HG03439 (cell line): ENCODE measurements at regions not wholly inside any gene's neighbourhood (a gene's known extent, or its start where the extent isn't known, plus 50 kb on each side); places are given as distances from the start of the nearest gene placed in this dataset.

Experiments
- ATAC-seq: cut with Tn5 transposase; IDR thresholded peaks from one replicate; pipeline ENCODE4 v1.9.1; 2021; ENCODE audit warnings: mild to moderate bottlenecking, moderate library complexity; ENCODE audit not compliant: unreplicated experiment

DNA sequence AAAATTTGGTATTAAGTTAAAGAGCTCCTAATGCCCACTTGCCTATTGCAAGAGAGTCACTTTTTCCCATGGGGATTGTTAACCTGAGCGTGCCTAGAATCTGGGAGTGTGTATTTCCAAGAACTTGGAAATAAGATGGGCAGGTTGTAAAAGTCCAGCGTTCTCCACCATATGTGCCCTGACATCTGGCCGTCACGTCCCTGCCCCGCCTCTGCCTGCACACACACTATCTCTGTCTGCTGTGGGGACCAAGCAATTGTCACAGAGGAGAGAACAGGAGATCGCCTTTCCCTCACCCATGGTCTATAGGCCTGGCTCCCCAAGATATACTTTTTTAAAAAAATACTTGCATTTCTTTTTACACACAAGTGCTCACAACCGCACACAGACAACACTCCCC lies 396.5 kb upstream of the PFKP start:
- no peak for ATAC-seq

DNA sequence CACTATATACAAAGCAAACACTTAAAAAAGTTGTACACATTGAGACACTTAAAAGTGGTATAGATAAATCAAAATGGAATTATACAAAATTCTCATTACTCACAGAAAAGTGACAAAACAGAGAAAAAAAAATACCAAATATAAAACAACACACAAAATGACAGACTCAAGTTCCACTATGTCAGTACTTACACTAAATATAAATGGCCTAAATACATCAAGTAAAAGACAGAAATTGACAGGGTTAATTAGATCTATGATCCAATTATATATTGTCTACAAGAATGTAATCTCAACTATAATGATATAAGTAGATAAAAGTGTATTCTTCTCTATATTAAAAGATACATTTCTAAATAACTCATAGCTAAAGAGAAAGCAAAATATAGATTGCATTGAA lies 401.6 kb upstream of the PFKP start:
- no peak for ATAC-seq

DNA sequence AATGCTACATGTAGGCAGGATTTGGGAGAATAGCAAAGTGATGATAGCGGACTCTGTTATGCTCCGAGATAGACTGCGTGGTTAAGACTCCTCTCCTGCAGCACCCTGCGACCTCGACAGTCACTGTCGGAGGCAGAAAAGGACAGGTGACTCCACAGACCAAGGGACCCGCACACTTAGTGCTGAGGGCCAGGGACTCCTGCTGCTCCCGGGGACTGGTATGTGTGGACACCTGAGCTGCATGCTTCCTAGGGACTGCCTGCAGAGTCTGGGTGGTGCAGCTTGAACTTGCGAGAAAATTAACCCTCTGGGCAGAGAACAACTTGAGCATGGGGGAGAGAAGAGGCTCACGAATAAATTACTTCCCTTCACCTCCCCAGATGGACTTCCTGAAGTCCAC lies 407.1 kb upstream of the PFKP start:
- no peak for ATAC-seq

DNA sequence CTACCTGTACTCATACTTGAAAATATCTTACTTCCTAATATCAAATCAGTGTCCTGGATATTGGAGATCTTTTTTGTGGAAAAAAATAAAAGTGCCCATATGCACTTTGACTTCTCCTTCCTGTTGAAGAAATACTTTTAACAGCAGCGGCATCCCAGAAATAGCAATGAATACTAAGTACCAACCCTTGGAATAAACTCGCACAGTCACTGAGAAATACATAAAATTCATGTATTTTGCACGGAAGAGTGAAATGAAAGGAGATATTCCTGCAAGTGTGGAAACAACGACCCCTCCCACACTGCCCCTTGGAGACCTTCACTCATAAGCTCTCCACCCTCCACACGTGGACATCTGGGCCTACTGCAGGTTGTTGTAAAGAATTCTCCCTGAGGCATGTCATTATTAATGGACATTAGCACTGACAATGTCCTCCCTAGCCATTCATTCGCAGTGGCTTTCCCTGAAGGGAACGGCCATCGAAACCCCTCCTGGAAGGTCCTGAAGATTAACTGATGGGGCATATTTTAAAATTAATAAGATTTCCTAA lies 407.6 kb upstream of the PFKP start:
- no peak for ATAC-seq

DNA sequence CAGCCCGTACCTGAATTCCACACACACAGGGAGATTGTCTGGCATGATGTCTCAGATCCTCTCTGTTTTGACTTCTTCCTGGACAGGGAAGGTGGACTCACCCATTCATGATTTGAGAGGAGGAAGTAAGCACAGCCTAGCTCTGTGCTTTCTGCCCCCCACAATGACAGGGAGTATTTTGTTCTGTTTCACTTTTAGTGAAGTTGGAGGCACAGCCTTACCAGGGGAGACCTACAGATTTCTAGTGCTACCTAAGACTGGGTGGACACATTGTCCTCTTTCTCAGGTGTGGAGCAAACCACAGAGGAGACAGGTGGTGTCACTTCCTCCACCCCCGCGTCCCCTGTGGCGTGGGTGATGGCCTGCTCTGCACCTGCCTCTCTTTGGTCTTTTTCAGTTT lies 408.6 kb upstream of the PFKP start:
- no peak for ATAC-seq

DNA sequence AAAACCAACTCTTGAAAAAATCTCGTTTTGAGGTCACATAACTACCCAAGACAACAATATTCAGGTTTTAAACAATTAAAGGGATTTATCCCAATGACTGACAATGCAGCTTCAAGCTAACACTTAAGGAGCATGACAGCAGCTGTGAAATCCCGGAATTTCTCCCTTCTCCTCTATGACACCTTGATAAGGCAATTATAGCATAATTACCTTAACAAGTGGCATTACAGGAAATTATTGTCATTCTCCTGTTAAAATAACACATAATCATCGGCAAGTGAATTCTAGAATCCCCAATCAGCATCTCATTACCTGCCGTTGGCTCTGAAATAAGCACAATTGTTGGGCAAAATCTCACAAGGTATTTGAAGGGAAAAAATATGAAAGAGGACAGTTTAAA lies 417.0 kb upstream of the PFKP start:
- ATAC-seq = no peak

DNA sequence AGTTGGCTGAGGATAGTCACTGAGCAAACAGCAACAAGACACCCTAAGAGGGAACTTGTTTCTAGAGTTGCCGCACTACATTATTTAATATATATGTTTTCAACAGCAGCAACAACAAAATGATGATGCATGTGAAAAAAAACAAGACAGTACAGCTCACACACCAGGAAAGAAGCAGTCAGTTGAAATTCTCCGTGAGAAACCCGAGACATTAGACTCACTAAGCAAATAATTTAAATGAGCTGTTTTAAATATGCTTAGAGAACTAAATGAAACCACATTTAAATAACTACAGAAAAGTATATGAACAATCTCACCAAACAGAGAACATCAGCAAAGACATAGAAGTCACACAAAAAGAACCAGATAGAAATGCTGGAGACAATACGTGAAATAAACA lies 426.3 kb upstream of the PFKP start:
- ATAC-seq = no peak

DNA sequence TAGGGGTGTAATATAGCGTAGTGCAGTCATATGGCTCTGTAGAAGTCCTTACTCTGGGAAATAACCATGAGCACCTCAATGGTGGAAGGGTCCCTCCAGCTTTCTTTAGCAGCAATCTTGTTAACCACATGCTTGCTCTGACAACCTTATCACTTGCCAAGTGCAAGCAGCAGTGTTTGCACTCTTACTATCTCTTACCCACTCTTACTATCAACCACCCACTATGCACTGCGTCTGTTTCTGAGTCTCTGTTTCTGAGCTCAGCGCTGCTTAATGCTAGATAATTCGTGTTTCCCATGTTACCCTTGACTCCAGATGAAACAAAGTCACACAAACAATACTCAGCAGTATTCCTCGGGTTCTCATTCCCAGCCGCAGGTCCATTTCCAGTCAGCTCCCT lies 433.7 kb upstream of the PFKP start:
- ATAC-seq = no peak

DNA sequence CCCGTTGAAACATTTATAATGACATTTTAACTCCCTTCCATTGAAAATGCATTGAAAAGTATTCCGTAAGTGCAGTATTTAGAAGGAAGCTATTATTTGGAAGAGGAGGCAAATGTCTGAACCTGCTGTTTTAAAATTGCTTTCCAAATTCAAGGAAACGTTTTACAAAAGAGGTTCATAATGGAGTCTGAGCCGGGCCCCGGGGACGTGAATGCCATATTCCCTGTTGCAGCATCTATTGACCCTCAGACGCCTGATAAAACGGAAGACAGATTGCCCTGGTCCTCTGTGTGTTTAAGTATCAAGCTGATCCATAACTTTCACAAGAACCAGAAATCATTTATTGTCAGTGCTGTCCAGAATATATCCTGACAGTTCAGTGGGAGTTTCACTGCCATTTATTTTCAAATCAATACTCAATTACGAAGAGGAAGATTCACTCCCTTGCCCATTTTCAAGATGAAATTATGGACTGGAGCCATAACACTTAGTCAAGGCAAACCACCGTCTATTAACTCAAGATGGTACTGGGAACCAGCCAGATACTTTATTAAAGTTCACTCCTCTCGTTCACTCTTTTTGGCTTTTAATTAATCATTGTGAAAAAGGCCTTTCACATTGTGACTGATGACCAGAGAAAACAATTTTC lies 435.7 kb upstream of the PFKP start:
- ATAC-seq = no peak

DNA sequence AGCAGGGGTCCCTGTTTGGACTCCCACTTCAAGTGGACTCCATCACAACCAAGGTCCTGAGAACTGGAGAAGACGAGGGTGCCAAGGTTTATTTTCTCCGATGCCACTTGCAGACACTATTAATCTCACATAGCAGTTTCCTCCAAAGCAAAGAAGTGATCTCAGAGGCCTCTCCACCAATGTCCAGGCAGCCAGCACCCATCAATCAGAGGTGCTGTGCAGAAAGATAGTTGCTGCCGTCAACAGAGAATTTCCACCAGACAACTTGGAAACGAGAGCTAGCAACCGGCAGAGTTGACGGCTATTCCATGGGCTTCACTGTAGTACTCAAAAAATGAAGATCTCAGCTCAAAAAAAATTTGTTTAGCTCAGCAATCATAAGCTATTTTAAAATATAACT lies 438.6 kb upstream of the PFKP start:
- no peak for ATAC-seq

DNA sequence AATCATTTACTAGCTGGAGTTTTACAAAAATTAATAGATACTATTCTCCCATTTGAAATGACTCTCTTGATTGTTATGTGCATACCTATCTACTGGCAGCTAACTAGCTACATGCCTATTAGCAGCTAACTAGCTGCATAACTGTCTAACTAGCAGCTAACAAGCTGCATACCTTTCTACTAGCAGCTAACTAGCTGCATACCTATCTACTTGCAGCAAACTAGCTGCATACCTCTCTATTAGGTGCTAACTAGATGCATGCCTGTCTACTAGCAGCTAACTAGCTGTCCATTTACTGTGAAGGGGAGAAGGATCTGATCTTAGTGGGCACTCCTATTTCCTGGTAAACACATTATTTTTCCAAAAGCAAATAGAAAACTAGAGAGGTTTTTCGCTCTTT lies 439.4 kb upstream of the PFKP start:
- ATAC-seq = no peak

DNA sequence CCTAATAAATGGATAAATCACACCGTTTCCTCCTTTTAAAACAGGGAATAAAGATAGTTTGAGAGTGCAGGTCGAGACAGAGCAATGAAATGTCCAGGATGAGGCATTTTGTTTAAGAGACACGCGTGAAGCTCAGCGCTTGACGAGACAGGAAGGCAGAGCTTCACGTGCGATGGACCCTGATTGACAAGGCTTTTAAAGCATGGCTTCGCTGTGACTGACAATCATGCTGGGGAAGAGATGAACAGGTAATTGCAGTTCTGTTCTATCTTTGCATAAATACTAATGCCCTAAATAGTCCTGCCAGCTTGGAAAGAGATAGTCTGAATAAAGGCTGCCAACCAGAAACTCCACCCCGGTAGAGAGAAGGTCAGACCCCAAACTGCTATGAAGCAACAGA lies 442.3 kb upstream of the PFKP start:
- no peak for ATAC-seq

DNA sequence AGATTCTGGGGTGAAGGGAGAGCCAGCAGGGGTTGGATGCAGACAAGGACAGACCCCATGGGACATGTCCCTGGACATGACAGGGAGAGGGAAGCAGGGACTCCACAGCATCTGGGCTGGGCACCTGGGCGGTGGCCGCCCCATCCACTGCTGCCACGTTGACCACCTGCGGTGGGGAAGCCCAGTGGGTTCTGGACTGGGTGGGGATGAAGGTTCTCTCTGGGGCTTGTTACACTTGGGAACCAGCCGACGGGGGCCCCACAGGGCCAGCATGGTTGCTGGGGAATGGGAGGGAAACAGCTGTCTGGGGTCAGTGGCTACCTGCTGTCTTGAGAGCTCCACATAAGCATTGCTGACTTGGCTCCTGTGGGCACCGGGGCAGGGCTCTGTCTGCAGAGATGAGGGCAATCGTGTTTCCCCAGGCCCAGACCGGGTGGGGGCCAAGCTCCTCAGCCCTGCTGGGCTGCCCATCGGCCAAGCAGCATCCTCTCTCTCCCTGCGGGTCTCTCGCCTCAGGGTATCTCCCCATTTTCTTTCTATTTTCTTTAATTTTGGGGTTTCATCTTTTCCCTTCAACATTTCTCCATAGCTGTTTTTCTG lies 443.6 kb upstream of the PFKP start:
- no peak for ATAC-seq

DNA sequence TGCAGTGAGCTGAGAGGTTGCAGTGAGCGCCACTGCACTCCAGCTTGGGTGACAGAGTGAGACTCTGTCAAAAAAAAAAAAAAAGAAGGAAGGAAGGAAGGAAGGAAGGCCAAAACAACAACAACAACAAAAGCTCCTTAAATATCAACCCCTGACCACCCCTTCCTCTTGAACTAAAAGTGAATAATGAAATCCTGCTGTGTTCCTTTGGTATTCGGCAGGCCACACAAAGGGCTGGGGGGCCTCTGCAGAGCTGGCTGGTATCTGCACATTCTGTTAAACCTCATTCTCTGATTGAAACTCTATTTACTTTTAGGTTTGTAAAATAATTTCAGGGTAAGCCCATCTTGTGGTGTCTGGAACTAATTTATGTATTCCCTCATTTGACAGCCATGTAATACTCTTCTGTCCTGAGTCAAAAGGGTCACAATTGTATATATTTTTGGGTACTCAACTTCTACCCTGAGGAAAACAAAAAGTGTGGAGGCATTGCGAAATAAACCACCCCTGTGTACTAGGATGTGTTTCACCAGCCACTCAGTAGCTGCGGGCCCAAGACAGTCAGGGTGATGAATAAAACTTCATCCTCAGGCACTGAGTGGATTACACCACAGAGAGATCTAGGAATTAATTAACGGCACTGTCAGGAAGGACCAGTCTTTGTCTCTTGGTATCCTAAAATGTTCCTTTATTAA lies 446.4 kb upstream of the PFKP start:
- no peak for ATAC-seq

DNA sequence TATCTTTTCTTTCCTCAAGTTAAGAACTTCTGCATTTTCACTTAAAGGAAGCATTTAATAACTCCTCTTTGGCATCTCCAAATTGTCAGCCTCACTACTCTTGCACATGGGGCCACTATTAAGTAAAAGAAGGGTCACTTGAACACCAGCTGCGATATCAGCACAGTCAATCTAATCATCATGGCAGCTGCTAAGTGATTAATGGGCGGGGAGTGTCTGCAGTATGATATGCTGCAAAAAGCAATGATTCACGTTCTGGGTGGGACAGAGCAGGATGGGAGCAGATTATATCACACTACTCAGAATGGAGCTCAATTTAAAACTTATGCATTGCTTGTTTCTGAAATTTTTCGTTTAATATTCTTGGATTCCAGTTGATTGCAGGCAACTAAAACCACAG lies 447.4 kb upstream of the PFKP start:
- ATAC-seq = no peak

DNA sequence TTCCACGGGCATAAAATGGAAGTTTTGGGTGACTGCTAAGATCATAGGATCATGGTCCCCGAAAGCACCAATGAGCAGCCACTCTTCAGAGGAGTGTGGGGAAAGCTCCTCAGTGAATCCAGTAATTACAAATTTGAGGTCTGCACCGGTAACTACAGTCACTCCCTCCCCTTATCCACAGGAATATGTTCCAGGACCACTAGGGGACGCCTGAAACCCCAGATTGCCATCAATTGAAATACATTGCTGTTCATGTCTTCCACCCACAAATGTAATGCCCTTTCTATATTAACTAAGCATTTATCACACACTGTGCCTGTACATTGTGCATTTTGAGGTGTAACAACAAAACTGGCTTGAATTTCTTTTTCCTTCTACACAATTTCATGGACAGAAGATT lies 447.9 kb upstream of the PFKP start:
- ATAC-seq = no peak

DNA sequence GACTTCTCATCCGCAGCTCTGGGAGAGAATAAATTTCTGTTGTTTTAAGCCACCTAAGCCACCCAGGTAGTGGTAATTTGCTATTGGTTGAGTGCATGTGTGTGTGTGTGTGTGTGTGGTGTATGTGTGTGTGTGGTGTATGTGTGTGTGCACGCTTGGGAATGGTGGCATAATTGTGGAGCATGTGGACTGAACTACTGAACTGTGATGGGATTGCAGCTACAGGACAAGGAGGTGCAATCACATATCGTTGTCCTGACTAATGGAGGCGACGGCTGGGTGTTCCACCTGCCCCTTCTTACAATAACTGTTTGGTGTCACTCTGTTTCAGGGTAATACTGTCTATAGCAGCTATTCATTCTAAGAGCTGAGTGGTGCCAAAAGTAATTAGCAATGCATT lies 448.7 kb upstream of the PFKP start:
- no peak for ATAC-seq

DNA sequence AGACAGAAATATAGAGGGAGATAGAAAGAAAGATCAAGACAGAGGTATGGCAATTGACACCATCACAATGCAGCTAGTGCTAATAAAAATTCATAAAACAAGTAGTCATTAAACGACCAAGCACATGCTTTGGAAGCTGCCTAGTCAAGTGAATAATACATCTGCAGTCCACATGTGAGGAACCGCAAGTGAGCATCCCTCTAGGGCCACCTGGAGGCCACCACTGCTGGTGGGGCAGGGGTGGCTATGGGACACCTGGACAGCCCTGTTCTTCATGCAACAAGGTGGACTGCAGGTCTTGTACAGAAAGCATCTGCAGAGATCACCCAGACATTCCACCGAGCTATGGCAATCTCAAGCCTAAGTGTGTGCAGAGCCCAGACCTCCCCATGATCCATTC lies 451.1 kb upstream of the PFKP start:
- ATAC-seq = no peak

DNA sequence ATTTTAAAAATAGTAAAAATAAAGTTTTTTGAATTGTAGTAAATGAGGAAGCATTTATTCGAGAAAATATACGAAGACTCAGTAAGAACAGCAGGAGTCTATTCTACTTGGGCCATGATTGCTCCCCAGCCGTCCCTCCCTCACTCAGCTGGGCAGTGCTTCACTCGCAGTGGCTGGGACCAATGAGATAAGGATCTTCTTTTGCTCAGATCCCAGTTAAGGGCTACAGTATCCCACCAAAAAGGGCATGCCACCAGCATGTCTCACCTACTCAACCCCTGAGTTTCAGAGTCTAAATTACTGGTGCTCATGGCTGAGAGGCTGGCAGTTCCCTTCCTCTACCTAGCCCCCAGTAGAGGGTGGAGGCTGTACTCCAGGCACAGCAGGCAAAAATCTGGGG lies 455.7 kb upstream of the PFKP start:
- ATAC-seq = no peak

DNA sequence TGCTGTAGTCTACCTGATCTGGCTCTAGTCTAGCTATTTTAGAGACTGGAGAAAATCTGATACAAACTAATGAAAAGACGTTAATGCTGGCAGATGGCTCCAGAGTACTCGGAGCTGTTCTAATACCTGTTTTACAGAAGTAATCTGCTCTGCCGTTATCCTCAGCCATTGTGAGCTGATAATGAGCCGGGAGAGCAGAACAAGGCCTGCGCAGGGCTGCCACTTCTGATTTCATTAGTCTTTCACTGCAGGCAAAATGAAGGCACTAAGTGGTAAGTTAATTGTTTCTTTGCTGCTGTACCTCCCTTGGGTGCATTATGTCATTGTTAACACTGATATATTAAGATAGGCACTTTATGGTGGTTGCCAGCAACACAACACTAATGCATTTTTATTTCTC lies 456.4 kb upstream of the PFKP start:
- no peak for ATAC-seq

DNA sequence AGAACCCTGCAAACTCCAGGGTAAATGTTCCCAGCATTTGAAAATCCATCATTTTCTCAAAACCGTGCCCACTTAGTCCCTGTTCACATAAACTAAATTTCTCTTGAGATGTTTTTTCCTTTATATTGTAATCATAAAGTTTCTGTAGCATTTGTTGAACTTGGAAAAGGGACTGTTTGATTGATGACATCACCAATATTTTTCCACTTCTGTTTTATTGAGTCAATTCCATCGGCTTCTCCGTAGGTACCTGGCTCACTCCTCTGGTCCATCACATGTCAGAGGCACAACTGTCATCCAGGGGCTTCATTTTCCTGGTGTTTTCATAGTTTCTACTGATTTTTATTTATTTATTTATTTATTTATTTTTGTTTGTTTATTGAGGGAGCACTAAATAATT lies 462.5 kb upstream of the PFKP start:
- ATAC-seq = no peak

DNA sequence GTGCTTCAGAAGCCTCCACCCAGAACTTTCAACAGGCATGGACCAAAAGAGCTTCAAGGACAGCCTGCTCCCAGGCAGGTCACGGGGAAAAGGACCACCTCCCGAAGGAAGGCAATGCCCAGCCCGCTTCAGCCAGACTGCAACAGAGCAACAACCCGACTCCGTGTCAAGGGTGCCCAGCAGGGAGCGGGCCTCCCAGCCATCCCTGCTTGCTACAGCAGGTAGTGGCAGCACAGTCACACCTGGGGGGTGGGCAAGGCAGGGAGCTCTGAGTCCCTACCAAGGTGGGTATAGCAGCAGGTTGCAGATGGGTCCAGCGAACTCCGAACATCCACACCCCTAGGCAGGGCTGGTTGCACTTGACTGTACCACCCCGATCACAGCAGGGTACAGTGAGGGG lies 467.8 kb upstream of the PFKP start:
- no peak for ATAC-seq
